K562 (cell line): ENCODE measurements at regions not wholly inside any gene's neighbourhood (a gene's known extent, or its start where the extent isn't known, plus 50 kb on each side); places are given as distances from the start of the nearest gene placed in this dataset.

Experiments used
- ATAC-seq: fragments of 200-7000 bp; cut with Tn5 transposase; 3 replicates; pipeline ENCODE4 v1.9.1; 2020; ENCODE audit warnings: moderate library complexity
- BruUV-seq: library from RNA; stranded (reverse); fragments of 400-500 nt; replicated peaks from 2 replicates; lab custom pipeline; 2021; lab: Mats Ljungman, UMichigan
- CTCF ChIA-PET: fragments of 300-600 bp; formaldehyde crosslinking; extraction: SDS; loops from one replicate; lab custom pipeline; 2021; ENCODE audit warnings: low intra/inter-chr PET ratio; lab: Yijun Ruan, JAX
- POLR2A ChIA-PET: fragments of 300-600, 350-650 bp; sonication (Branson Sonifier 250); formaldehyde crosslinking; extraction: SDS; loops from one replicate; lab custom pipeline; 2021; ENCODE audit warnings: antibody characterized with exemption, inconsistent platforms; lab: Yijun Ruan, JAX
- DNase-seq, 4 experiments: peaks; one replicate each; pipeline versions ENCODE4 v3.0.0 to v3.0.0-alpha.2; 2011 to 2018; ENCODE audit warnings: low spot score in 3 of 4, mixed read lengths in 3 of 4; ENCODE audit errors: extremely low read depth in 1 of 4
- FAIRE-seq: peaks from 2 replicates; lab custom pipeline; 2011; peaks lifted over from hg19 to GRCh38; lab: Jason Lieb, UNC
- H2AFZ ChIP-seq: 2 replicates; pipeline ENCODE4 v1.6.0; 2011; ENCODE audit warnings: low read depth, low read length, control low read depth, inconsistent platforms
- H3K27ac ChIP-seq: fragments of 200-600 bp; 3 replicates; pipeline ENCODE4 v1.8.0; 2011; ENCODE audit warnings: low read depth, mild to moderate bottlenecking, control low read depth, inconsistent platforms, low read length, moderate library complexity, mixed read lengths; ENCODE audit errors: extremely low read depth
- H3K27me3 ChIP-seq, 2 experiments: fragments of 300-600 bp in 1 of 2; 2 replicates in 1 of 2; 3 replicates in 1 of 2; pipeline versions ENCODE4 v1.6.0 to v1.8.0; 2011; ENCODE audit warnings: inconsistent platforms in 2 of 2, low read length in 2 of 2, mild to moderate bottlenecking in 1 of 2, mixed read lengths in 1 of 2, moderate library complexity in 1 of 2; ENCODE audit not compliant: control insufficient read depth in 2 of 2, insufficient read depth in 2 of 2
- H3K36me3 ChIP-seq: fragments of 300-600 bp; 3 replicates; pipeline ENCODE4 v1.8.0; 2011; ENCODE audit warnings: mild to moderate bottlenecking, low read length, inconsistent platforms; ENCODE audit not compliant: control insufficient read depth, insufficient read depth
- H3K4me1 ChIP-seq, 2 experiments: fragments of 200-600 bp in 1 of 2; replicated peaks in 1 of 2; 2 replicates in 1 of 2; 3 replicates in 1 of 2; pipeline versions ENCODE4 v1.5.1 to v1.8.0; 2011; ENCODE audit warnings: inconsistent platforms in 2 of 2, low read length in 2 of 2, mild to moderate bottlenecking in 1 of 2, mixed read lengths in 1 of 2, moderate library complexity in 1 of 2; ENCODE audit not compliant: control insufficient read depth in 2 of 2, insufficient read depth in 2 of 2
- H3K4me2 ChIP-seq: 2 replicates; pipeline ENCODE4 v1.6.1; 2011; ENCODE audit warnings: low read length, control low read depth, inconsistent platforms, mixed read lengths; ENCODE audit not compliant: insufficient read depth
- H3K4me3 ChIP-seq: fragments of 200-600 bp; sonication (generic), shearing (Covaris generic); 2 replicates; pipeline ENCODE4 v1.5.1; 2016; ENCODE audit warnings: control low read depth, inconsistent platforms
- H3K79me2 ChIP-seq: fragments of 200-600 bp; 3 replicates; pipeline ENCODE4 v1.8.0; 2011; ENCODE audit warnings: low read length, inconsistent platforms; ENCODE audit not compliant: control insufficient read depth, insufficient read depth
- H3K9ac ChIP-seq, 2 experiments: 2 replicates each; pipeline versions ENCODE4 v1.6.0 to v1.6.1; 2011; ENCODE audit warnings: low read depth in 2 of 2, low read length in 2 of 2, control low read depth in 1 of 2, inconsistent platforms in 1 of 2, mild to moderate bottlenecking in 1 of 2, mixed read lengths in 1 of 2; ENCODE audit not compliant: insufficient read depth in 1 of 2
- H3K9me1 ChIP-seq: one replicate; pipeline ENCODE4 v1.6.0; 2011; ENCODE audit warnings: inconsistent platforms, mild to moderate bottlenecking, low read length, moderate library complexity; ENCODE audit not compliant: control insufficient read depth, insufficient read depth
- H3K9me3 ChIP-seq: replicated peaks from 2 replicates; pipeline ENCODE4 v1.5.1; 2011; ENCODE audit warnings: low read depth, low read length, inconsistent platforms; ENCODE audit not compliant: control insufficient read depth, insufficient read depth
- H4K20me1 ChIP-seq: replicated peaks from 2 replicates; pipeline ENCODE4 v1.6.1; 2011; ENCODE audit warnings: low read length, inconsistent platforms, mixed read lengths; ENCODE audit not compliant: control insufficient read depth, insufficient read depth
- ATF7 ChIP-seq: fragments of 450-650 bp; IDR thresholded peaks from 2 replicates; pipeline ENCODE4 v1.7.1; 2014; ENCODE audit warnings: mild to moderate bottlenecking, moderate library complexity
- CAMTA2 ChIP-seq: fragments of 250-450 bp; sonication (Bioruptor Pico); conservative IDR thresholded peaks from 2 replicates; pipeline ENCODE4 v1.5.1; 2022
- CBFB ChIP-seq: sonication (generic); formaldehyde crosslinking; IDR thresholded peaks from 2 replicates; pipeline ENCODE4 v1.4.0; 2020; ENCODE audit warnings: mild to moderate bottlenecking, missing genetic modification reagents
- HDAC6 ChIP-seq: IDR thresholded peaks from 2 replicates; pipeline ENCODE4 v1.6.1; 2012; ENCODE audit warnings: low read depth, mild to moderate bottlenecking, control low read depth, inconsistent platforms, low read length, moderate library complexity
- HSF4 ChIP-seq: fragments of 250-450 bp; sonication (Bioruptor Pico); IDR thresholded peaks from 2 replicates; pipeline ENCODE4 v2.1.2; 2022; ENCODE audit warnings: mild to moderate bottlenecking, moderate library complexity, borderline replicate concordance
- RBM17 ChIP-seq: fragments of 200-400 bp; formaldehyde crosslinking; IDR thresholded peaks from 2 replicates; pipeline ENCODE4 v1.6.1; 2017; ENCODE audit warnings: low read depth, mild to moderate bottlenecking, low read length, borderline replicate concordance
- ZNF133 ChIP-seq: fragments of 250-450 bp; sonication (Bioruptor Pico); IDR thresholded peaks from 2 replicates; pipeline ENCODE4 v1.4.0; 2020; ENCODE audit warnings: mild to moderate bottlenecking
- WGBS: fragments of 100-300 bp; shearing (Covaris generic); methylation state at CpG from one replicate; pipeline ENCODE4 v1.1.6; 2016; ENCODE audit warnings: low coverage, mixed read lengths; ENCODE audit not compliant: insufficient coverage; ENCODE audit errors: missing lambda C conversion rate; 5-methylcytosine and 5-hydroxymethylcytosine counted together
- in situ Hi-C: fragments of 300-500 bp; cut with MboI; formaldehyde crosslinking; loops from 4 replicates; pipeline ENCODE4 v1.15.0; 2018; ENCODE audit warnings: inconsistent platforms, mixed read lengths
- intact Hi-C: fragments of 100-400 bp; cut with micrococcal nuclease; formaldehyde crosslinking; loops from 2 replicates; pipeline ENCODE4 v1.14.2; 2022
- TF ChIP-seq, protein P1 (sequence below): fragments of 250-450 bp; sonication (Bioruptor Pico); IDR thresholded peaks from 2 replicates; pipeline ENCODE4 v1.4.0; 2020; ENCODE audit warnings: mild to moderate bottlenecking, moderate library complexity

DNA sequence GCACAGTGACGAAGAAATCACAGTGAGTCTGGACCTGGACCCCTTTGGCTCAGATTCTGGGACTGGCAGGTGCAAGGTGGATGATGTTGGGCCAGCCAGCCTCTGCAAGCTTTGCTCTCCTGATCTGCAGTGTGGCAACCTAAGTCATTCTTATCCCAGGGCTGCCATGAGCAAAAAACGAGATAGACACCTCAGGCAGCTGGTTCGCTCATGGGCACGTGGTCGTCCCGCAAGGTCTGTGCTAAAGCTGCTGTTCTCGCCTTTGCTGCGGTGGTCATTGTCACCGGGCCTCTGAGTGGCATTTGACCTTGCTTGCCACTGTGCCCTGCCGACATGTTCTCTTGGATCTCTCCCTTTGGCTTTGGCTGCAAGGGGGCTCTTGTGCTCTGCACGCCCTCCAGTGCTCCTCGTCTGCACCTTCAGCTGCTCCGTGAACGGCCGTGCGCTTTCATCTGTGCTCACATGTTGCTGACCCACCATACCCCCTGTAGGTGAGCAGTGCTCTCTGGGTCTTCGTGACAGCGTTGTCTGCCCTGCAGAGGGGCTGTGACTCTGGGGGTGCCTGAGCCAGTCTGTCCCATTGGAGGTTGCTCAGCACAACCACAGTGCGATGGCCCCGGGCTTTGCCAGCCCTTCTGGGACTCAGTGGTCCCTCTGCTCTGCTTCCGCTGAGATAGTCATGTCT, 317.0 kb downstream of the GLRX3 start:
- DNase-seq, result no peak
- in situ Hi-C loops (no loop called here), intact Hi-C loops (no loop called here)
- H3K4me3 ChIP-seq, result no peak overlapping the region
- no peaks in the 10 kb centered on the region; a peak in 1 of 5 replicates for H3K27me3 ChIP-seq
- 2% methylated on average over 15 of the region's 21 CpGs for WGBS
- FAIRE-seq, result no peak
- TF ChIP-seq RBM17 (no peak), ZNF133 (CRISPR knock-in tag) (no peak), HDAC6 (no peak), HSF4 (CRISPR knock-in tag) (no peak), ATF7 (no peak), CAMTA2 (CRISPR knock-in tag) (no peak), CBFB (CRISPR knock-in tag) (no peak)
- TF ChIP-seq, protein P1, sequence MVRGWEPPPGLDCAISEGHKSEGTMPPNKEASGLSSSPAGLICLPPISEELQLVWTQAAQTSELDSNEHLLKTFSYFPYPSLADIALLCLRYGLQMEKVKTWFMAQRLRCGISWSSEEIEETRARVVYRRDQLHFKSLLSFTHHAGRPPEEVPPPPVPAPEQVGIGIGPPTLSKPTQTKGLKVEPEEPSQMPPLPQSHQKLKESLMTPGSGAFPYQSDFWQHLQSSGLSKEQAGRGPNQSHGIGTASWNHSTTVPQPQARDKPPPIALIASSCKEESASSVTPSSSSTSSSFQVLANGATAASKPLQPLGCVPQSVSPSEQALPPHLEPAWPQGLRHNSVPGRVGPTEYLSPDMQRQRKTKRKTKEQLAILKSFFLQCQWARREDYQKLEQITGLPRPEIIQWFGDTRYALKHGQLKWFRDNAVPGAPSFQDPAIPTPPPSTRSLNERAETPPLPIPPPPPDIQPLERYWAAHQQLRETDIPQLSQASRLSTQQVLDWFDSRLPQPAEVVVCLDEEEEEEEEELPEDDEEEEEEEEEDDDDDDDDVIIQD (CRISPR knock-in tag), result no peak
- H3K4me2 ChIP-seq, result no peak overlapping the region
- no peaks in the 10 kb centered on the region for H3K79me2 ChIP-seq
- no peak overlapping the region for H3K9ac ChIP-seq
- CTCF ChIA-PET, result no interaction called here
- H3K27ac ChIP-seq, result no peak overlapping the region
- no peaks in the 10 kb centered on the region for H3K36me3 ChIP-seq
- H2AFZ ChIP-seq, result no peak overlapping the region
- BruUV-seq, result no TSS peak
- no peaks in the 10 kb centered on the region for H4K20me1 ChIP-seq
- H3K9me1 ChIP-seq, result no peaks in the 10 kb centered on the region
- H3K9me3 ChIP-seq, result no peaks in the 10 kb centered on the region
- no peak for ATAC-seq
- POLR2A ChIA-PET, result no interaction called here
- no peaks in the 10 kb centered on the region for H3K4me1 ChIP-seq
